Activated T-helper 1 cell treated with anti-CD3 and anti-CD28 coated beads, Interleukin-12 subunit alpha, Interleukin-12 subunit beta, Interleukin-2, Interleukin-4 antibody, amounts not matched to agents 30 ng/mL and 10 ng/mL and 1 ng/mL, durations not matched to agents 14 hours and 24 hours and 36 hours (primary cell): ENCODE measurements at regions not wholly inside any gene's neighbourhood (a gene's known extent, or its start where the extent isn't known, plus 50 kb on each side); places are given as distances from the start of the nearest gene placed in this dataset.

Experiments
- DNase-seq: peaks from one replicate; pipeline ENCODE4 v3.0.0; 2021; ENCODE audit warnings: low spot score
- H3K27ac Mint-ChIP-seq: one replicate; pipeline ENCODE4 v1.8.0; 2021; ENCODE audit warnings: mild to moderate bottlenecking, mixed read lengths
- H3K27me3 Mint-ChIP-seq: one replicate; pipeline ENCODE4 v1.8.0; 2022; ENCODE audit warnings: mild to moderate bottlenecking, moderate library complexity, mixed read lengths; ENCODE audit not compliant: insufficient read depth
- H3K36me3 Mint-ChIP-seq: one replicate; pipeline ENCODE4 v1.8.0; 2021; ENCODE audit warnings: low read depth, mixed read lengths
- H3K4me1 Mint-ChIP-seq: one replicate; pipeline ENCODE4 v1.8.0; 2021; ENCODE audit warnings: low read depth, mixed read lengths
- H3K4me3 Mint-ChIP-seq: one replicate; pipeline ENCODE4 v1.8.0; 2021; ENCODE audit warnings: mild to moderate bottlenecking, moderate library complexity, mixed read lengths
- H3K9me3 Mint-ChIP-seq: one replicate; pipeline ENCODE4 v1.8.0; 2021; ENCODE audit warnings: mixed read lengths
- intact Hi-C: fragments of 100-400 bp; cut with micrococcal nuclease; formaldehyde crosslinking; loops from one replicate; pipeline ENCODE4 v1.15.1; 2024

DNA sequence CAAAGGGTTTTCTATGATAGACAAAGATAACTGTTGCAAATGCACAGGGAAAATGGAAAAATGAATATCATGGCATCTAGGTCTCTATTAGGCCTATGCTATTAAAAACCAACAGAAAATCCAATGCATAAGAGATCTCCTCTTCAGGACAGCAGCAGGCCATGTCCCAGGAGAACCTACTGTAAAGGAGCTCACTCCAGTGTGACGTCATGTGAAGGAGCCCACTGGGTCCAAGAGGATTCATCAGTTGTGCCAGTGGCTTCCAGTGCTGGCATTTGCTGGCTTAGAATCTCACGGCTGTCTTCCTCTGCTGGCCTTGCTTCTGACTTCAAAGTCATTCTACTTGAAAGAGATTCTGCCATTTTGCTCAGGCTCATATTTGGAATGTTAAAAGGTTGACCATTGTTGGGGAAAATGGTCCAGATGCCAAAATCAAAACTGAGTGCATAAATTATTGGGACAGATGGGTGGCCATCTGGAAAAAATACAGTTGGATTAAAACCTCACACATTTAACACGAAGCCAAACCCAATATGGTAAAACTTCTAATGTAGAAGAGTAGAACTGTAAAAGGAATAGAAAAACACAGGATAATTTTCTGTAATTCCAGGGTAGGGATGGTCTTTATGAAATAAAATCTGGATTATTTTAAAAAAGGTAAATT, 75.4 kb upstream of the ARID2 start:
- H3K36me3 Mint-ChIP-seq: peaks cover 2% of the 10 kb centered on the region
- H3K27me3 Mint-ChIP-seq: peaks cover 24% of the 10 kb centered on the region
- no peaks in the 10 kb centered on the region for H3K9me3 Mint-ChIP-seq
- H3K4me1 Mint-ChIP-seq: peaks cover 12% of the 10 kb centered on the region
- no peak for DNase-seq
- intact Hi-C loops: no loop called here
- no peak overlapping the region for H3K4me3 Mint-ChIP-seq
- no peak overlapping the region for H3K27ac Mint-ChIP-seq

DNA sequence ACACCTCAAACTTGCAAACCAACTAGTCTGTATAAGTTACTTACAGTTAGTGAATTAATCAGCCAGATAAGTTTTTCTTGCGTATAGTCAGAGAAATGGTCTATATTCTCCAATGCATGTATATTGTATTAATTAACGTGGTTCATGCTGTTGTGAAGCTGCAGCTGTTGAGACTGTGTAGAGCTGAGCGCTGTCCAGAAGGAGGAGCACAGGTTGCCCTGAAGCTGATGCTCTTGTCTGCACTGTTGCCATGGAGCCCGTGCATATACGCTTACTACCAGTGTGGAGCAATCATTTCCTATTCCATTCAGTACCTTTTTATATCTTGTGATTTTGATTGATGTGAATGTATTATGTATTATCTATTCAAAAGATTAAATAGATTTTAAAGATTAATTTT, 74.3 kb upstream of the ARID2 start:
- H3K27ac Mint-ChIP-seq: no peak overlapping the region
- intact Hi-C loops: loop anchor here (1.0 kb wide), 1 partner anchor 70 kb away; no protein-coding TSS in a partner anchor
- DNase-seq: peak; percentile 34
- no peaks in the 10 kb centered on the region for H3K9me3 Mint-ChIP-seq
- peaks cover 12% of the 10 kb centered on the region for H3K4me1 Mint-ChIP-seq
- peaks cover 6% of the 10 kb centered on the region for H3K36me3 Mint-ChIP-seq
- no peak overlapping the region for H3K4me3 Mint-ChIP-seq
- H3K27me3 Mint-ChIP-seq: peaks cover 19% of the 10 kb centered on the region

DNA sequence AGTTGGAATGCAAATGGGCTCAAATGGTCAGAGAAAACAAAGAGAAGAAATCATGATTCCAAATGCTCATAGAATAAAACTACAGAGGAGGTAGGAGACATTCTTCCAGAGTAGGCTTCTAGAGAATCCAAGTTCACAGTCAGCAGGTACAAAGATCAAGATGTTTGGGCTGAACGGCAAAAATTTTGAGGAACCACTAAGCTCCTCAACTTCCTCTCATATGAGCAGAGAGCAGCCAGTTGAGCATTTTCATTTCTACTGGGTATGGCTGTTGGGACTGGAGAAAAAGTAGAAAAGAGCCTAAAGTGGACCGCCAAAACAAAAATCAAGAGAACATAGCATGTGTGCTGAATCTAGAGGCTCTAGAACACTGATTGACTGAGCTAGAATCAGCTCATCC, 73.8 kb upstream of the ARID2 start:
- no peak for DNase-seq
- Mint-ChIP-seq H3K36me3 (peaks cover 8% of the 10 kb centered on the region), H3K9me3 (no peaks in the 10 kb centered on the region), H3K4me3 (no peak overlapping the region), H3K27ac (no peak overlapping the region), H3K27me3 (peaks cover 22% of the 10 kb centered on the region), H3K4me1 (peaks cover 12% of the 10 kb centered on the region)
- intact Hi-C loops: loop anchor here (1.0 kb wide), 1 partner anchor 70 kb away; no protein-coding TSS in a partner anchor

DNA sequence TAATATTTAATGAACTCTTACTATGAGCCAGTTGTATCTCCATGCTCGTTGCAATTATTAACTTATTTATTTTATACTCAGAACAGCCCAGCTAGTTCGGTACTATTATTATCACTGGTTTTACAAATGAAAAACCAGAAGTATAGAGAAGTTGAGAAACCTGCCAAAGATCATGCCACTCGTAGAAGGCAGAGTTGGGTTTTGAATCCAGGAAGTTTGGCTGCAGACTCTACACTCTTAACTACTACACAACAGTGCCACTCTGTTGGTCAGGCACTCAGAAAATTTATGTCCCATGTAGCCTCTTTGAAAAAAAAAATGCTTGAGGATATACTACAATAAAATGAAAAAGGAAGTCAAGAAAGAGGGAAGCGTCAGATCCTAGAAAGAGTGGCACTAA, 71.5 kb upstream of the ARID2 start:
- Mint-ChIP-seq H3K9me3 (no peaks in the 10 kb centered on the region), H3K36me3 (peaks cover 8% of the 10 kb centered on the region), H3K4me1 (peaks cover 12% of the 10 kb centered on the region), H3K27me3 (peaks cover 18% of the 10 kb centered on the region), H3K27ac (no peak overlapping the region), H3K4me3 (no peak overlapping the region)
- intact Hi-C loops: no loop called here
- DNase-seq: no peak

DNA sequence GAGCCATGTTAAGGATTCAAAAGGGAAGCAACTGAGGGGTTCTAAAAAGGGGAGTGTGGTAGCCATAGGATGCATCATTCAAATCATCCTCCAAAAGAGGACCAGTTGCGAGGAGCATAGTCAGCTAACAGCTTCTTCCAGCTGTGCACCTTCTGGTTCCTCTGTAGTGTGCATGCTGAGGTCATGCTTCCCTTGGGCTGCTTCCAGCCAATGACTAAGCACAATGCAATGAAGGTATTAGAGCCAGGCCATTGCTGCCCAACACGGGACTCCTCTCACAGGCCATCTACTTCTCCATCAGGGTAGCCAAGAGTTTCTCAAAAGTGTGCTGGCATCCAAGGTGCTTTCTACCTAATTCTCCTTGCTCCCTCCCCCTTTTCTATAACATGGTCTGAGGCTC, 69.2 kb upstream of the ARID2 start:
- H3K4me3 Mint-ChIP-seq: no peak overlapping the region
- peaks cover 10% of the 10 kb centered on the region for H3K27me3 Mint-ChIP-seq
- peak overlapping the region; percentile 26 for H3K27ac Mint-ChIP-seq
- H3K36me3 Mint-ChIP-seq: peaks cover 13% of the 10 kb centered on the region
- intact Hi-C loops: no loop called here
- no peaks in the 10 kb centered on the region for H3K9me3 Mint-ChIP-seq
- peaks cover 31% of the 10 kb centered on the region for H3K4me1 Mint-ChIP-seq
- no peak for DNase-seq

DNA sequence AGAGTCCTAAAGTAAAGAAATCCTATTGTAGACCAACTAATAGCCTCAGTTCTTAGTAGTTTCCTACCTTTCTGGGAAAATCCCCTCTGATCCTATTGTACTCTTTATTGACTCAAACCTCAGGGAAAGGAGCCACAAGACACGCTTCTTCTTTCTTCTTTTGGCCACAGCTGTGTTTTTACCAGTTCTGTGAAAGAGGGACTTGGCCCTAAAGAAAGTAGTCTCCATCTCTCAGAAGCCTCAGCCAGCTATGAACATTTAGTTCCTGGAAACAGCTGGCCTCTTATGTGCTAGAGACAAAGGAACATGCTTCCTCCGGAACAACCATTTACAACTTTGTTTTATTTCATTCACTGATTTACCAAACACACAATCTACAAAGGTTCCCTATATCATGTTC, 66.1 kb upstream of the ARID2 start:
- no peak overlapping the region for H3K4me3 Mint-ChIP-seq
- peaks cover 12% of the 10 kb centered on the region for H3K36me3 Mint-ChIP-seq
- peaks cover 34% of the 10 kb centered on the region for H3K4me1 Mint-ChIP-seq
- intact Hi-C loops: no loop called here
- no peak for DNase-seq
- no peak overlapping the region for H3K27ac Mint-ChIP-seq
- peaks cover 10% of the 10 kb centered on the region for H3K27me3 Mint-ChIP-seq
- H3K9me3 Mint-ChIP-seq: no peaks in the 10 kb centered on the region

DNA sequence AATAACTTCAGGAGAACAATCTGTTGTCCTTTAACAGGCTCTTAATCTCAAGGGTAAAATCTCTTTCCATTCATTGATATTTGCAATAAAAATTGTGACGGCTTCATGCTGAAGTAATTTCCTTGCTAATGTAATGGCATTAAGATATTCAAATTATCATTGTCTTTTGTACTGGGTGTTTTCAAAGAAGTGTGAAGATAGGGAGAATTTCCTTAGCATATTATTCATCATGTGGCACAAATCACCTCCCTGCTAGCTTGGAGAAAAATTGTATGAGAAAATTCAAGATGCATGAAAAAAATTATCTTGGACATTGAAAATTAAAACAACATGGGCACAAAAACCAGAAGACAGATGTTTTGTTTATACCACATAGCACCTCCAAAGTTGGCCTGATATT, 63.6 kb upstream of the ARID2 start:
- Mint-ChIP-seq H3K27ac (no peak overlapping the region), H3K4me3 (no peak overlapping the region), H3K36me3 (peaks cover 11% of the 10 kb centered on the region), H3K9me3 (no peaks in the 10 kb centered on the region), H3K27me3 (no peaks in the 10 kb centered on the region), H3K4me1 (peaks cover 51% of the 10 kb centered on the region)
- DNase-seq: no peak
- intact Hi-C loops: no loop called here

DNA sequence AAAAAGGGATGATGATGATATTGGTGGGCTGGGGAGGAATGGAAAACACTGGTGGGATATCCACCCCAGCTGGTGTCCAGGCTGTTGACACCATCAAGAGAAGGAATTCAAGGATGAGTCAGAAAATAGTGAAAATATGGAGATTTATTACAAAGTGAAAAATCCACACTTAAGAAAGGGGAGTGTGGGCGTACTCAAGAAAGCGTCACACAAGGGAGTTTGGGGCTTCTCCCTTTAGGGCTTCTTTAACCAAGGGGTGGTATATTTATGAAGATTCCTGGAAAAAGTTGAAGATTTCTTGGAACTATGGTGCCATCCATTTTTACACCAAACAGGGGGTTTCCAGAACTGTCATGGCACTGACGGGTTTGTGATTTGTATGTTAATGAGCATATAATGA, 63.1 kb upstream of the ARID2 start:
- Mint-ChIP-seq H3K4me3 (no peak overlapping the region), H3K27ac (no peak overlapping the region), H3K27me3 (no peaks in the 10 kb centered on the region), H3K4me1 (peaks cover 51% of the 10 kb centered on the region), H3K9me3 (no peaks in the 10 kb centered on the region), H3K36me3 (peaks cover 11% of the 10 kb centered on the region)
- DNase-seq: no peak
- intact Hi-C loops: no loop called here

DNA sequence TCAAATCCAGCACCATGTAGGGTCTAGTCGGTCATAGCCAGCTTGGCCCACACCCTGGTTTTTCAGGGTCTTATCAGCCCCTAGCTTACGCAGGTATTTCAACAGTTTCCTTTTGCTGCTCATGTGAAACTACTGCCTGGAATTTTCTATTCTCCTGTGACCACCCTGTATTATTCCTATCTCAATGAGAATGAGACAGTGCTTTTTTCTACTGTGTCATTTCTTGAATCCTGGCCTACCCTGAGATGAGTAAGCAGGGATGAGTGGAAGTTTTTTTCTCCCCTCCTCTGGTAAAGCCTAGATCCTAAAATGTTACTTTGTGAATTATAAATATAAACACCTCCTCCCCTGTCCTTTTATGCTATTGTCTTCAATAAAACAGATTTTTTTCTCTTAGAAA, 62.7 kb upstream of the ARID2 start:
- H3K36me3 Mint-ChIP-seq: peaks cover 11% of the 10 kb centered on the region
- H3K4me1 Mint-ChIP-seq: peaks cover 51% of the 10 kb centered on the region
- H3K9me3 Mint-ChIP-seq: no peaks in the 10 kb centered on the region
- no peak overlapping the region for H3K4me3 Mint-ChIP-seq
- DNase-seq: no peak
- no peak overlapping the region for H3K27ac Mint-ChIP-seq
- intact Hi-C loops: no loop called here
- no peaks in the 10 kb centered on the region for H3K27me3 Mint-ChIP-seq

DNA sequence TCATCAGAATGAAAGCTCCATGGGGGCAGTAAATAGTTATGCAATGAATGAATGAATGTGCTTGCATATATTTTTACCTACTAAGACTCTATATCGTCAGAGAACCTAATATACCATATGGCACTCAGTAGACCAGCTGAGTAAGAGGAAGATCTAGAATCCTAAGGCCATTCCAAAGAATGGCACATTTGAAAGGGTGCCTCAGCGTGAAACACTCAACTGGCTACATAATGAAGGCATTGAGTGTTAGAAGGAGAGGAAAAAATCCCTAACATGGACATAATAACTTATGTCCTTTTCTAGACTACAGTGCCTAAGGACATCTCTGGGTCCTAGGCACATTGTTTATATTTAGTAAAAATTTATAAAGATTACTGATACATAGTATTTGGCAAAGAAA, 61.7 kb upstream of the ARID2 start:
- Mint-ChIP-seq H3K27ac (no peak overlapping the region), H3K4me3 (no peak overlapping the region), H3K9me3 (no peaks in the 10 kb centered on the region), H3K27me3 (no peaks in the 10 kb centered on the region), H3K36me3 (peaks cover 11% of the 10 kb centered on the region), H3K4me1 (peaks cover 51% of the 10 kb centered on the region)
- DNase-seq: no peak
- intact Hi-C loops: loop anchor here (2.0 kb wide), 1 partner anchor 19 kb away; no protein-coding TSS in a partner anchor

DNA sequence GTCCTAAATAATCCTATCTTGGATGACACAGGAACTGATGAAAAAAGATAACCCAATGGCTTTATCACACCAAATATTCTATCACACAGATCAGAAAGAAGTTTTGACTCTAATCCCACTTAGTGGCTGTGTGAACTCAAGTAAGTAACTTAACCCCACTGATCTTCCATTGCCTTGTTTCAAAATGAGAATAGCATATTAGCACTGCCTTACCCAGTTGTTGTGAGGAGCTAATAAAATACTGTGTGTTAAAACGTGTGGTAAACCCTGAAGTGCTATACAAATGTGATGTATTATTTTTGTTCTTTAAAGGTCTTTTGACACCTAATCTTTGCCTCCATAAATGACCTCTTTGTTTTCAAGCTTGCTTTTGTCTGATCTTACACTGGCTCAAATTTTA, 60.9 kb upstream of the ARID2 start:
- Mint-ChIP-seq H3K4me1 (peaks cover 44% of the 10 kb centered on the region), H3K27ac (peak overlapping the region; percentile 70), H3K36me3 (peaks cover 11% of the 10 kb centered on the region), H3K9me3 (no peaks in the 10 kb centered on the region), H3K27me3 (no peaks in the 10 kb centered on the region), H3K4me3 (peak overlapping the region; percentile 69)
- DNase-seq: no peak
- intact Hi-C loops: loop anchor here (1.0 to 2.0 kb wide), 2 partner anchors 18 to 57 kb away; no protein-coding TSS in a partner anchor

DNA sequence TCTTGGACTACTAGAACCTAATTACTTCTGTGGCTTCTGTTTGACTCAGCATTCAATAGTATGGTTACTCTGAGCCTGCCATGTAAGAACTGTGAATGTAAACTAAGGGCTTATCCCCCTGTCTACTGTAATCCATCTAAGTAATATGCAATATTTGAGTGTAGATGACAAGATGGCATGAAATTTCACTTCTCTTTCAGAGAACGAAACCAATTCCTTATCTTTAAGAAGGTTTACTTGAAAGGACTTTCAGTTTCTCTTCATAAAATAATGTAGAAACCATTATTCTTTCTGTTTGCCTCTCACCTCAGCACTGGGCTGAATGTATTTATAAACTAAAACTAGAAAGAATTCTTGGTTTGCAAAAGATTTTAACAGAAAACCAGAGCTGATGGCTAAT, 60.4 kb upstream of the ARID2 start:
- Mint-ChIP-seq H3K36me3 (peaks cover 11% of the 10 kb centered on the region), H3K9me3 (no peaks in the 10 kb centered on the region), H3K4me1 (peaks cover 39% of the 10 kb centered on the region), H3K27me3 (no peaks in the 10 kb centered on the region), H3K27ac (peak overlapping the region; percentile 70), H3K4me3 (peak overlapping the region; percentile 69)
- no peak for DNase-seq
- intact Hi-C loops: loop anchor here (1.0 to 2.0 kb wide), 2 partner anchors 18 to 56 kb away; no protein-coding TSS in a partner anchor

DNA sequence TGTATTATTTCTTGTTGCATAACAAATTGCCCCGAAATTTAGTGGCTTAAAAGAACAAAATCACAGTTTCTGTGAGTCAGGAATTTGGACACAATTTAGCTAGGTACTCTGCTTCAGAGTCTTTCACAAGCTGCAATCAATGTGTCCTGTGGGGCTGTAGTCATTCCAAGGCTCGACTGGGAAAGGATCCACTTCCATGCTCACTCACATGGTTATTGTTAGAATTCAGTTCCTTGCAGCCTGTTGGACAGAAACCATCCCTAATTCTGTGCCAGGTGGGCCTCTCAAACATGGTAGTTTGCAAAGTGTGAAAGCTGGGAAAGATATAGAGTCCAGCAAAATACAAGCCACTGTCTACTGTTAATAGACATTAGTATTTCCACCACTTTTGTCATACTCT, 59.7 kb upstream of the ARID2 start:
- Mint-ChIP-seq H3K27me3 (no peaks in the 10 kb centered on the region), H3K4me1 (peaks cover 32% of the 10 kb centered on the region), H3K4me3 (no peak overlapping the region), H3K9me3 (no peaks in the 10 kb centered on the region), H3K27ac (no peak overlapping the region), H3K36me3 (peaks cover 7% of the 10 kb centered on the region)
- DNase-seq: no peak
- intact Hi-C loops: loop anchor here (1.0 to 5.0 kb wide), 4 partner anchors 17 to 323 kb away; partner anchors contain the start of gene SCAF11
